Coronary artery (tissue), 2 donors: ENCODE measurements at regions not wholly inside any gene's neighbourhood (a gene's known extent, or its start where the extent isn't known, plus 50 kb on each side); places are given as distances from the start of the nearest gene placed in this dataset.
A peak's percentile ranks its signal among the peaks of the same experiment; 100 is the strongest.

Source experiments
- DNase-seq: peaks from one replicate; pipeline ENCODE4 v3.0.0-alpha.2; 2017; ENCODE audit warnings: low spot score
- H3K27ac ChIP-seq, 2 donors: fragments of 200-600 bp; sonication (generic); one replicate each; pipeline ENCODE4 v1.5.1; 2016 to 2019
- H3K4me3 ChIP-seq: fragments of 200-600 bp; sonication (generic); 2 replicates; pipeline ENCODE4 v1.5.1; 2016; ENCODE audit warnings: mild to moderate bottlenecking, moderate library complexity
- TF ChIP-seq, protein P1 (sequence below): fragments of 200-600 bp; sonication (generic); IDR thresholded peaks from one replicate; pipeline ENCODE4 v1.5.1; 2019; ENCODE audit warnings: antibody characterized with exemption

DNA sequence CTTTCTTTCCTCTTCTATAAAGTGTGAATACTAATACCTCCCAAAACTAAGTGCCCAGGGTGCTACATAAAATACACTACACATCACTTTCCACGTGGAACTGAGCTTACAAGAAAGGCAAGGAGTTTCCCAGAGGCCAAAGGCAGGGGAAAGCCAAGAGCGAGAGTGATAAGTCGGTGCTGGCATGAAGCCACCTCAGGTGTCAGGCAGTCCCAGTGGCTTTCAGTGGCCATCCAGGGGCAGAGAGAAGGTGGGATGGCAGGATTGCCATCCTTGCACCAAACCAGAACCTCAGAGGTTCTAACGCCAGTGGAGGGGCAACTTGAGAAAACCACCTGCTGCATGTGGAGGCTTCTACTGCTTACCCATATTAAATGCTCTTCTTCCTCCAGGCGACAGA lies 79.7 kb upstream of the DIO3 start:
- peak; percentile 38 for DNase-seq
- no peak overlapping the region for H3K27ac ChIP-seq
- TF ChIP-seq, protein P1, sequence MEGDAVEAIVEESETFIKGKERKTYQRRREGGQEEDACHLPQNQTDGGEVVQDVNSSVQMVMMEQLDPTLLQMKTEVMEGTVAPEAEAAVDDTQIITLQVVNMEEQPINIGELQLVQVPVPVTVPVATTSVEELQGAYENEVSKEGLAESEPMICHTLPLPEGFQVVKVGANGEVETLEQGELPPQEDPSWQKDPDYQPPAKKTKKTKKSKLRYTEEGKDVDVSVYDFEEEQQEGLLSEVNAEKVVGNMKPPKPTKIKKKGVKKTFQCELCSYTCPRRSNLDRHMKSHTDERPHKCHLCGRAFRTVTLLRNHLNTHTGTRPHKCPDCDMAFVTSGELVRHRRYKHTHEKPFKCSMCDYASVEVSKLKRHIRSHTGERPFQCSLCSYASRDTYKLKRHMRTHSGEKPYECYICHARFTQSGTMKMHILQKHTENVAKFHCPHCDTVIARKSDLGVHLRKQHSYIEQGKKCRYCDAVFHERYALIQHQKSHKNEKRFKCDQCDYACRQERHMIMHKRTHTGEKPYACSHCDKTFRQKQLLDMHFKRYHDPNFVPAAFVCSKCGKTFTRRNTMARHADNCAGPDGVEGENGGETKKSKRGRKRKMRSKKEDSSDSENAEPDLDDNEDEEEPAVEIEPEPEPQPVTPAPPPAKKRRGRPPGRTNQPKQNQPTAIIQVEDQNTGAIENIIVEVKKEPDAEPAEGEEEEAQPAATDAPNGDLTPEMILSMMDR, result no peak
- no peak overlapping the region for H3K4me3 ChIP-seq

DNA sequence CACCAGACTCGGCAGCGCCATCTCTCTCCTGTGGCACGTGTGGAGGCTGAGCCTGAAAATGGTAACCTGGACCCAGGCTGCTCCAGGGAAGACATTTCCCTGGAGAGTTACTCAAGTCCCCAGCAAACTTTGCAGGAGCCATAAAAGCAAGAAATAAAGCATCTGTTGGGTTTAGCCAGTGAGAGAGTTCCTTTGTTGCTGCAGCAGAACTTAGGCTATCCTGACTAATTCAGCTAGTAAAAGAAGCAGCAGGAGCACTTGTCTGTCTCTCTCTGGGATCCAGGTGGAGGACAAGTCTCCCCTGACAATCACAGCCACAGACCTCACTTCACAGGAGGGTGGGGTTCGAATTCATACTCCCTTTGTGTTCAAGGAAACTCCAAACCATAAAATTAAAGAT lies 79.2 kb upstream of the DIO3 start:
- Histone ChIP-seq H3K4me3 (no peak overlapping the region), H3K27ac (no peak overlapping the region)
- no peak for DNase-seq
- TF ChIP-seq, protein P1, result no peak

DNA sequence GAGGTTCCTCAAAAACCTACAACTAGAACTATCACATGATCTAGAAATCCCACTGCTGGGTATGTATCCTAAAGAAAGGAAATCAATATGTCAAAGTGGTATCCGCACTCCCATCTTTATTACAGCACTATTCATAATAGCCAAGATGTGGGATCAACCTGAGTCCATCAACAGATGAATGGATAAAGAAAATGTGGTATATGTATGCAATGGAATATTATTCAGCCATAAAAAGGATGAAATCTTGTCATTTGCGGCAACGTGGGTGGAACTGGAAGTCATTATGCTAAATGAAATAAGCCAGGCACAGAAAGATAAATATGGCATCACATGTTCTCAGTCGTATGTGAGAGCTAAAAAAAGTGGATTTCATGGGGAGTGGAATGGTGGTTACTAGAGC lies 77.5 kb upstream of the DIO3 start:
- no peak overlapping the region for H3K27ac ChIP-seq
- no peak for DNase-seq
- TF ChIP-seq, protein P1, result no peak
- no peak overlapping the region for H3K4me3 ChIP-seq

DNA sequence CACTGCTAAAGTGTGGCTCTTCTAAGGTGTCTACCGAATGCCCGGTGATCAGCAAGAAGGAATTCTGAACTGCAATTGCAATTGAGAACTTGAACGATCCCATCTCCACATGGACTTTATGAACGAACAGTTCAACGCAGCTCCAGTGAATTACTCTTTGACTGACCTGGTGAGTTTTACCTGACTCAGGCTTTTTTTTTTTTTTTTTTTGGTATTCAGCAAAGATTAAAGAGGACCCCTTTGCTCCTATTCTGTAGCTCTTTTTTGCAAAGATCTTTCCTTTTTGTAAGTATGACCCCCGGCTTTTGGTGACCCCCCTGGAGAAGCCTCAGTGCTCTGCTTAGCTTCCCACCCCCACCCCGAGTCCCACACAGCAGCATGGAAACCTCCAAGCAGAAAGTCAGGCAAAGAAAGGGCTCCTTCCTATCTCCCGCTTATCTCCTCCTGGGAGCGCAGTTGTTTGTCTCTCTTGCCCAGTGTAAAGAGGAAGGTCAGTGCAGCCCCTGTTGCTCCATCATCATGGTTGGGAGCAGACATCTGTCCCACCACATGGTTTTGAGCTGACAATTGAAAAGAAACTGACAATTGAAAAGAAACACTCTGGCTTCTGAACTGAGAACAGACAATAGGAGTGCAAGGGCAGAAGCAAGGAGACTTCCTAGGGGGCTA lies 72.1 kb upstream of the DIO3 start:
- no peak overlapping the region for H3K27ac ChIP-seq
- TF ChIP-seq, protein P1, result no peak
- no peak overlapping the region for H3K4me3 ChIP-seq
- DNase-seq, result peak; percentile 53

DNA sequence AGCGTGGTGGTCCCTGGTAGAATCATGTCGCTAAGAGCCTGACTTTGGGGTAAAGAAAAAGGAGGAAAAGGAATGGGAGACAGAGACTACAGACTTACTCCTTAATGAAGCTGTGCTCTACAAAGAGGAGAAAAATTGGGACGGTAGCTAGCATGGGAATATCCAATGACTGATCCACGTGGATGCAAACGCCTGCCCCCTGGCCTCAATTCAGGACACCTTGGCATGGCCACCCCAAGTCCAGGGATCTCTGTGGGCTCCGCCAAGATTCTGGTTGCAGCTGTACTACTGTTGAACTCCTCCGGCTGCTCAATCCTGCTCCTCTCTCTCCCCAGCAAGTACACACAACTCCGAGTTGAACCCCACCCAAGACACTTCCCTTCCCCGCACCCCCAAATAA lies 70.5 kb upstream of the DIO3 start:
- no peak for DNase-seq
- no peak overlapping the region for H3K4me3 ChIP-seq
- TF ChIP-seq, protein P1, result no peak

DNA sequence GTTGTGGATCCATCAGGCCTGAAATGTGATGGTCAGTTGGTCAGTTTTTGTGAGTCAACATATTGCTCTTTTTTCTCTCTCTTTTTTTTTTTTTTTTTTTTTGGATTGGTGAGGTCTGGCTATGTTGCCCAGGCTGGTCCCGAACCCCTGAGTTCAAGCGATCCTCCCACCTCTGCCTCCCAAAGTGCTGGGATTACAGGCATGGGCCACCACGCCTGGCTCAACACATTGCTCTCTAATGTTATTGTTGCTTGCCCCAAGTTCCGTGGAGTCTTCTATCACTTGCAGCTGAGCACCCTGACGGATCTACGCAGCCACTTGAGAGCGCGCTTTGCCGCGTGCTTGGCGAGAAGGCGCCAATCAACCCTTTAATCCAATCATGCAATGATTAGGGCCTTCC lies 69.5 kb upstream of the DIO3 start:
- peak; percentile 36 for DNase-seq
- Histone ChIP-seq H3K4me3 (no peak overlapping the region), H3K27ac (no peak overlapping the region)
- TF ChIP-seq, protein P1, result no peak

More for the DNA sequence above, 70.5 kb upstream of the DIO3 start:
- no peak overlapping the region for H3K27ac ChIP-seq

DNA sequence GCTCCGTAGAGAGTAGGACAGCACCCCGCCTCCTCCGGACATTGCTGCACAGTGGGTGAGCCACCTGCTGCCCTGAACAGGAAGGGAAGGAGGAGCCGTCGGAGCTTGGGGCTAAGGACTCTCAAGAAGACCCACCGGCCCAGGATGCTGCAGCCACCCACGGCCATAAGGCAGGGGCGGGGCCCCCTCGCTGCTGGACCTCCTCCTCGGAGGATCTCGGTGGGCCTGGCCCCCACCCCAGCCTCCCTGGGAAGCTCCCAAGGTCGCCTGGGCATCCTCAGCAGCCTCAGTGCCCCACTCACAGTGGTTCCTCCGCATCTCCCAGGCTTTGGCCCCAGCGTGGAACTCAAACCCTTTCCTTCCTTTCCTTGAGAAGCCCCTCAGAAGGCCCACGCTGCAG lies 68.6 kb upstream of the DIO3 start:
- TF ChIP-seq, protein P1, result no peak
- Histone ChIP-seq H3K4me3 (no peak overlapping the region), H3K27ac (no peak overlapping the region)
- peak; percentile 41 for DNase-seq
